Body of pancreas (tissue), 4 donors: ENCODE measurements at regions not wholly inside any gene's neighbourhood (a gene's known extent, or its start where the extent isn't known, plus 50 kb on each side); places are given as distances from the start of the nearest gene placed in this dataset.

ENCODE experiments used
- ATAC-seq: fragments of 150-250 bp; one replicate; pipeline ENCODE4 v1.9.1; 2016
- DNase-seq, 4 donors: peaks; one replicate each; pipeline ENCODE4 v3.0.0-alpha.2; 2019
- H3K27ac ChIP-seq, 4 donors: fragments of 200-600 bp; sonication (generic); 1 replicate in 3 of 4; 2 replicates in 1 of 4; pipeline versions ENCODE4 v1.5.1 to v1.6.1; 2016 to 2019; ENCODE audit warnings: mild to moderate bottlenecking in 1 of 4, mixed read lengths in 1 of 4, moderate library complexity in 1 of 4
- H3K27me3 ChIP-seq, 2 donors: fragments of 200-600 bp; sonication (generic); one replicate each; pipeline ENCODE4 v1.6.0; 2016; ENCODE audit warnings: mild to moderate bottlenecking in 1 of 2
- H3K36me3 ChIP-seq, 2 donors: fragments of 200-600 bp; sonication (generic); replicated peaks in 1 of 2; 2 replicates each; pipeline ENCODE4 v1.5.1; 2016; ENCODE audit warnings: low read depth in 2 of 2; ENCODE audit not compliant: insufficient read depth in 1 of 2
- H3K4me1 ChIP-seq: fragments of 200-600 bp; sonication (generic); one replicate; pipeline ENCODE4 v1.6.0; 2016
- H3K4me3 ChIP-seq, 2 donors: fragments of 200-600 bp; sonication (generic); 1 replicate in 1 of 2; 2 replicates in 1 of 2; pipeline ENCODE4 v1.5.1; 2016 to 2019
- H3K9me3 ChIP-seq, 3 donors: fragments of 200-600 bp; sonication (generic); 1 replicate in 2 of 3; 2 replicates in 1 of 3; pipeline ENCODE4 v1.5.1; 2016
- CTCF ChIP-seq, 7 experiments: fragments of 450-650 bp in 4 of 7; fragments of 200-600 bp in 3 of 7; sonication (generic) in 3 of 7; IDR thresholded peaks; one replicate each; pipeline ENCODE4 v1.5.1; 2016 to 2019; ENCODE audit warnings: antibody characterized with exemption in 7 of 7
- POLR2A ChIP-seq, 3 donors: fragments of 450-650 bp; IDR thresholded peaks; one replicate each; pipeline ENCODE4 v1.6.1; 2016; ENCODE audit warnings: antibody characterized with exemption in 3 of 3, mild to moderate bottlenecking in 2 of 3
- WGBS, 2 donors: methylation state at CpG; one replicate each; pipeline ENCODE4 v1.1.5; 2017; 5-methylcytosine and 5-hydroxymethylcytosine counted together
- intact Hi-C: fragments of 100-400 bp; cut with DNase I; formaldehyde crosslinking; loops from one replicate; pipeline ENCODE4 v1.15.1; 2023

- intact Hi-C loops = no loop called here
Measured at GRCh38 chr4:82057990-82058544, 315.7 kb downstream of the HNRNPD start.

GRCh38 chr4:82055156-82055555 lies 318.6 kb downstream of the HNRNPD start:
- no peak overlapping the region for H3K27ac ChIP-seq
- no peak for ATAC-seq
- H3K4me3 ChIP-seq = no peak overlapping the region
- no peaks in the 10 kb centered on the region for H3K36me3 ChIP-seq
- no peaks in the 10 kb centered on the region for H3K27me3 ChIP-seq
- 50 to 79% methylated on average over 1 of the region's 1 CpG for WGBS, 2 donors
- H3K4me1 ChIP-seq = no peaks in the 10 kb centered on the region
- intact Hi-C loops = no loop called here
- H3K9me3 ChIP-seq = no peaks in the 10 kb centered on the region
- TF ChIP-seq CTCF (IDR thresholded peaks at IDR 0.05) (no peak), POLR2A (IDR thresholded peaks at IDR 0.05) (no peak)
- DNase-seq = no peak

More at GRCh38 chr4:82057990-82058544, 315.7 kb downstream of the HNRNPD start:
- Histone ChIP-seq H3K4me3 (no peak overlapping the region), H3K9me3 (no peaks in the 10 kb centered on the region), H3K36me3 (no peaks in the 10 kb centered on the region), H3K27ac (no peak overlapping the region), H3K27me3 (no peaks in the 10 kb centered on the region), H3K4me1 (no peaks in the 10 kb centered on the region)
- WGBS, 2 donors = 5 to 9% methylated on average over 1 of the region's 1 CpG
- TF ChIP-seq POLR2A (IDR thresholded peaks at IDR 0.05) (no peak), CTCF (IDR thresholded peaks at IDR 0.05) (no peak)
- DNase-seq (no peak), ATAC-seq (no peak)

- Histone ChIP-seq H3K36me3 (no peaks in the 10 kb centered on the region), H3K27ac (no peak overlapping the region), H3K4me3 (no peak overlapping the region), H3K9me3 (no peaks in the 10 kb centered on the region), H3K4me1 (no peaks in the 10 kb centered on the region), H3K27me3 (no peaks in the 10 kb centered on the region)
- DNase-seq (no peak), ATAC-seq (no peak)
- intact Hi-C loops = no loop called here
- no peak for TF ChIP-seq CTCF (IDR thresholded peaks at IDR 0.05)
- no peak for TF ChIP-seq POLR2A (IDR thresholded peaks at IDR 0.05)
- WGBS, 2 donors = 73 to 77% methylated on average over 2 of the region's 2 CpGs
Measured at GRCh38 chr4:82053396-82053795, 320.4 kb downstream of the HNRNPD start.

GRCh38 chr4:82050796-82051195 lies 323.0 kb downstream of the HNRNPD start:
- no peak overlapping the region for H3K4me3 ChIP-seq
- H3K4me1 ChIP-seq = no peaks in the 10 kb centered on the region
- H3K27me3 ChIP-seq = no peaks in the 10 kb centered on the region
- no peak for ATAC-seq
- no peak overlapping the region for H3K27ac ChIP-seq
- TF ChIP-seq POLR2A (IDR thresholded peaks at IDR 0.05) (no peak), CTCF (IDR thresholded peaks at IDR 0.05) (no peak)
- no peak for DNase-seq
- H3K9me3 ChIP-seq = no peaks in the 10 kb centered on the region
- WGBS, 2 donors = 52 to 65% methylated on average over 2 of the region's 2 CpGs
- no peaks in the 10 kb centered on the region for H3K36me3 ChIP-seq
- intact Hi-C loops = no loop called here

- TF ChIP-seq POLR2A (IDR thresholded peaks at IDR 0.05) (no peak), CTCF (IDR thresholded peaks at IDR 0.05) (no peak)
- Histone ChIP-seq H3K4me1 (no peaks in the 10 kb centered on the region), H3K9me3 (no peaks in the 10 kb centered on the region), H3K27me3 (no peaks in the 10 kb centered on the region), H3K27ac (no peak overlapping the region), H3K36me3 (no peaks in the 10 kb centered on the region), H3K4me3 (no peak overlapping the region)
- WGBS, 2 donors = 40 to 46% methylated on average over 1 of the region's 1 CpG
- ATAC-seq (no peak), DNase-seq (no peak)
- intact Hi-C loops = no loop called here
Measured at GRCh38 chr4:82049294-82049693, 324.5 kb downstream of the HNRNPD start.
